SK-N-SH (cell line): ENCODE measurements at regions not wholly inside any gene's neighbourhood (a gene's known extent, or its start where the extent isn't known, plus 50 kb on each side); places are given as distances from the start of the nearest gene placed in this dataset.

Experiments
- CTCF ChIA-PET: fragments of 300-600, 350-600 bp; formaldehyde crosslinking; extraction: SDS; loops from one replicate; lab custom pipeline; 2021; lab: Yijun Ruan, JAX
- POLR2A ChIA-PET: fragments of 350-600 bp; sonication (Branson Sonifier 250); formaldehyde crosslinking; extraction: SDS; loops from one replicate; lab custom pipeline; 2020; ENCODE audit warnings: antibody characterized with exemption, inconsistent platforms; lab: Yijun Ruan, JAX
- DNase-seq: peaks from one replicate; pipeline ENCODE4 v3.0.0; 2012
- H2AFZ ChIP-seq: fragments of 200-600 bp; sonication (generic); 2 replicates; pipeline ENCODE4 v1.8.1; 2016; ENCODE audit warnings: antibody characterized with exemption, mild to moderate bottlenecking, low read depth
- H3F3A ChIP-seq: fragments of 200-600 bp; sonication (generic); replicated peaks from 2 replicates; pipeline ENCODE3; 2016; ENCODE audit warnings: antibody characterized with exemption, mild to moderate bottlenecking; ENCODE audit not compliant: insufficient read depth
- H3K27ac ChIP-seq, 2 experiments: fragments of 200-500 bp in 1 of 2; fragments of 200-600 bp in 1 of 2; sonication (Bioruptor generic) in 1 of 2; sonication (generic), shearing (Covaris generic) in 1 of 2; 2 replicates each; pipeline versions ENCODE4 v1.5.1 to v1.6.1; 2014 to 2016; ENCODE audit warnings: low read depth in 2 of 2, inconsistent platforms in 1 of 2, low read length in 1 of 2, mild to moderate bottlenecking in 1 of 2, mixed read lengths in 1 of 2
- H3K27me3 ChIP-seq: fragments of 200-600 bp; sonication (generic), shearing (Covaris generic); 2 replicates; pipeline ENCODE4 v1.6.1; 2016; ENCODE audit warnings: mixed run types; ENCODE audit not compliant: insufficient read depth
- H3K36me3 ChIP-seq, 2 experiments: fragments of 200-500 bp in 1 of 2; fragments of 200-600 bp in 1 of 2; sonication (Bioruptor generic) in 1 of 2; sonication (generic) in 1 of 2; replicated peaks in 1 of 2; 2 replicates each; pipeline versions ENCODE3 to v1.5.1; 2014 to 2016; ENCODE audit warnings: low read length in 1 of 2, mild to moderate bottlenecking in 1 of 2; ENCODE audit not compliant: insufficient read depth in 2 of 2, control insufficient read depth in 1 of 2
- H3K4me1 ChIP-seq, 2 experiments: fragments of 200-500 bp in 1 of 2; fragments of 200-600 bp in 1 of 2; sonication (Bioruptor generic) in 1 of 2; sonication (generic), shearing (Covaris generic) in 1 of 2; 2 replicates each; pipeline versions ENCODE4 v1.5.1 to v1.6.1; 2014 to 2016; ENCODE audit warnings: low read depth in 1 of 2, low read length in 1 of 2, mixed run types in 1 of 2; ENCODE audit not compliant: insufficient read depth in 2 of 2, control insufficient read depth in 1 of 2
- H3K4me2 ChIP-seq: fragments of 200-600 bp; sonication (generic), shearing (Covaris generic); 2 replicates; pipeline ENCODE4 v1.6.1; 2017; ENCODE audit warnings: mixed run types
- H3K4me3 ChIP-seq, 2 experiments: fragments of 200-500 bp in 1 of 2; fragments of 200-600 bp in 1 of 2; sonication (Bioruptor generic) in 1 of 2; sonication (generic), shearing (Covaris generic) in 1 of 2; 2 replicates each; pipeline versions ENCODE4 v1.5.1 to v1.8.1; 2014 to 2016; ENCODE audit warnings: low read depth in 2 of 2, inconsistent platforms in 1 of 2, low read length in 1 of 2, mild to moderate bottlenecking in 1 of 2, mixed read lengths in 1 of 2, moderate library complexity in 1 of 2
- H3K79me2 ChIP-seq: fragments of 200-600 bp; sonication (generic); 2 replicates; pipeline ENCODE4 v1.8.1; 2017; ENCODE audit warnings: mild to moderate bottlenecking; ENCODE audit not compliant: insufficient read depth
- H3K9ac ChIP-seq: fragments of 200-600 bp; sonication (generic); 2 replicates; pipeline ENCODE4 v1.6.1; 2017; ENCODE audit warnings: mixed run types
- H3K9me2 ChIP-seq: fragments of 200-600 bp; sonication (generic); 2 replicates; pipeline ENCODE4 v1.6.1; 2017; ENCODE audit warnings: mixed run types
- H3K9me3 ChIP-seq: fragments of 200-600 bp; sonication (generic); 2 replicates; pipeline ENCODE4 v1.6.1; 2017; ENCODE audit warnings: mixed run types, mild to moderate bottlenecking, moderate library complexity
- H4K20me1 ChIP-seq: fragments of 200-600 bp; sonication (generic); 2 replicates; pipeline ENCODE4 v1.6.1; 2017; ENCODE audit warnings: mild to moderate bottlenecking, mixed run types; ENCODE audit not compliant: insufficient read depth
- CHD2 ChIP-seq: fragments of 150-350 bp; IDR thresholded peaks from 2 replicates; pipeline ENCODE4 v1.6.1; 2018; ENCODE audit warnings: low read length; ENCODE audit not compliant: partially characterized antibody
- ELF1 ChIP-seq: IDR thresholded peaks from 2 replicates; pipeline ENCODE4 v1.4.0; 2012
- EP300 ChIP-seq, 2 experiments: IDR thresholded peaks; 2 replicates each; pipeline versions ENCODE4 v1.4.0 to v1.6.1; 2012; ENCODE audit warnings: borderline replicate concordance in 1 of 2, low read depth in 1 of 2, low read length in 1 of 2
- FOXM1 ChIP-seq: IDR thresholded peaks from 2 replicates; pipeline ENCODE4 v1.4.0; 2012; ENCODE audit warnings: low read depth, mild to moderate bottlenecking
- GABPA ChIP-seq: IDR thresholded peaks from 2 replicates; pipeline ENCODE4 v1.4.0; 2012; ENCODE audit warnings: low read depth, mild to moderate bottlenecking
- JUND ChIP-seq: IDR thresholded peaks from 2 replicates; pipeline ENCODE4 v1.4.0; 2012
- MXI1 ChIP-seq: IDR thresholded peaks from 2 replicates; pipeline ENCODE4 v1.6.1; 2012; ENCODE audit warnings: mild to moderate bottlenecking, low read depth, low read length, improper control_type of control experiment
- NFIC ChIP-seq: IDR thresholded peaks from 2 replicates; pipeline ENCODE4 v1.4.0; 2012; ENCODE audit warnings: borderline replicate concordance
- NRF1 ChIP-seq: IDR thresholded peaks from 2 replicates; pipeline ENCODE4 v1.6.1; 2012; ENCODE audit warnings: low read depth, mild to moderate bottlenecking, low read length
- RCOR1 ChIP-seq: fragments of 150-350 bp; IDR thresholded peaks from 2 replicates; pipeline ENCODE4 v1.6.1; 2017; ENCODE audit warnings: antibody characterized with exemption, low read length
- RFX5 ChIP-seq: IDR thresholded peaks from 2 replicates; pipeline ENCODE4 v1.6.1; 2012; ENCODE audit warnings: mild to moderate bottlenecking, improper control_type of control experiment, low read length
- SIN3A ChIP-seq: IDR thresholded peaks from 2 replicates; pipeline ENCODE4 v1.6.1; 2012; ENCODE audit warnings: low read depth, mild to moderate bottlenecking, low read length, moderate library complexity, borderline replicate concordance
- TAF1 ChIP-seq: IDR thresholded peaks from 2 replicates; pipeline ENCODE4 v1.6.1; 2012; ENCODE audit warnings: low read depth, mild to moderate bottlenecking, low read length, moderate library complexity, borderline replicate concordance
- TCF12 ChIP-seq: IDR thresholded peaks from 2 replicates; pipeline ENCODE4 v1.4.0; 2012
- YY1 ChIP-seq: IDR thresholded peaks from 2 replicates; pipeline ENCODE4 v1.4.0; 2012; ENCODE audit warnings: low read depth, mild to moderate bottlenecking
- ZBTB33 ChIP-seq: IDR thresholded peaks from 2 replicates; pipeline ENCODE4 v1.4.0; 2012; ENCODE audit warnings: low read depth, borderline replicate concordance
- WGBS: methylation state at CpG from one replicate; pipeline ENCODE4 v1.1.6; 2017; ENCODE audit warnings: low lambda C conversion rate; 5-methylcytosine and 5-hydroxymethylcytosine counted together
- TF ChIP-seq, protein P1 (sequence below): IDR thresholded peaks from 2 replicates; pipeline ENCODE4 v1.4.0; 2012; ENCODE audit warnings: low read depth
- TF ChIP-seq, protein P2 (sequence below): IDR thresholded peaks from 2 replicates; pipeline ENCODE4 v1.4.0; 2012; ENCODE audit warnings: low read depth, borderline replicate concordance
- TF ChIP-seq, protein P3 (sequence below): fragments of 150-350 bp; IDR thresholded peaks from 2 replicates; pipeline ENCODE4 v1.6.1; 2017; ENCODE audit warnings: antibody characterized with exemption, low read length, low read depth, borderline replicate concordance
- TF ChIP-seq, protein P4 (sequence below): fragments of 200-600 bp; sonication (generic); IDR thresholded peaks from 2 replicates; pipeline ENCODE4 v1.6.1; 2017; ENCODE audit warnings: antibody characterized with exemption, mild to moderate bottlenecking, moderate library complexity

DNA sequence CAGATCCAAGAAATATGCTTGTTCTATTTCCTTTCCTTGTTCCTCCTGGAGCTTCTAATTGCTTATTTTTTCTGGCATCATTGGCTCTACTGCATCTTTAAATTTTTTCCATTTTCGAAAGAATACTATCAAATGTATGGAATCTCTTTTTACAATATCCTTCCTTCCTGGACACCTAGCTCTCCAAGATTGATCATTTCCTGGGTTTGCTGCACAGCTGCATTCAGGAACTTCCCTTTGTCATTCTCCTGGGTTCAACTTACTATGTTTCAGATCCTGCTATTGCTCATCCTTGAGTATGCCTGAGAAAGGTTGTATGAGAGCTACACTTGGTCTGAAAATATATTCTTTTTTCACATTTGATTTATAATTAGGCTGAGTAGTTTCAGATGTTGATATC is 73.7 kb upstream of the ERCC6L2 start:
- ChIA-PET POLR2A (no interaction called here), CTCF (interaction anchor here (1.9 kb wide), 1 partner anchor 13 kb away, joined by 6 read pairs; no protein-coding TSS in a partner anchor)
- no peaks in the 10 kb centered on the region for H3K79me2 ChIP-seq
- H3K9ac ChIP-seq: no peak overlapping the region
- H3F3A ChIP-seq: no peaks in the 10 kb centered on the region
- H4K20me1 ChIP-seq: no peaks in the 10 kb centered on the region
- no peaks in the 10 kb centered on the region for H3K27me3 ChIP-seq
- H3K4me3 ChIP-seq: no peak overlapping the region
- DNase-seq: no peak
- no peaks in the 10 kb centered on the region; a peak in 1 of 4 replicates for H3K4me1 ChIP-seq
- TF ChIP-seq NRF1: no peak
- TF ChIP-seq ZBTB33: no peak
- TF ChIP-seq YY1: no peak
- TF ChIP-seq, protein P1, sequence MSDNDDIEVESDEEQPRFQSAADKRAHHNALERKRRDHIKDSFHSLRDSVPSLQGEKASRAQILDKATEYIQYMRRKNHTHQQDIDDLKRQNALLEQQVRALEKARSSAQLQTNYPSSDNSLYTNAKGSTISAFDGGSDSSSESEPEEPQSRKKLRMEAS: no peak
- TF ChIP-seq NFIC: no peak
- no peak for TF ChIP-seq RFX5
- TF ChIP-seq TAF1: no peak
- no peak for TF ChIP-seq MXI1
- TF ChIP-seq, protein P2, sequence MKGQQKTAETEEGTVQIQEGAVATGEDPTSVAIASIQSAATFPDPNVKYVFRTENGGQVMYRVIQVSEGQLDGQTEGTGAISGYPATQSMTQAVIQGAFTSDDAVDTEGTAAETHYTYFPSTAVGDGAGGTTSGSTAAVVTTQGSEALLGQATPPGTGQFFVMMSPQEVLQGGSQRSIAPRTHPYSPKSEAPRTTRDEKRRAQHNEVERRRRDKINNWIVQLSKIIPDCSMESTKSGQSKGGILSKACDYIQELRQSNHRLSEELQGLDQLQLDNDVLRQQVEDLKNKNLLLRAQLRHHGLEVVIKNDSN: no peak
- no peak for TF ChIP-seq FOXM1
- TF ChIP-seq ELF1: no peak
- no peak for TF ChIP-seq RCOR1
- TF ChIP-seq SIN3A: no peak
- no peak for TF ChIP-seq JUND
- no peak for TF ChIP-seq EP300 (IDR thresholded peaks at IDR 0.05; ENCODE audit: borderline replicate concordance in 1 of 2, low read depth in 1 of 2, low read length in 1 of 2)
- TF ChIP-seq TCF12: no peak
- TF ChIP-seq GABPA: no peak
- no peak for TF ChIP-seq CHD2
- TF ChIP-seq, protein P3, sequence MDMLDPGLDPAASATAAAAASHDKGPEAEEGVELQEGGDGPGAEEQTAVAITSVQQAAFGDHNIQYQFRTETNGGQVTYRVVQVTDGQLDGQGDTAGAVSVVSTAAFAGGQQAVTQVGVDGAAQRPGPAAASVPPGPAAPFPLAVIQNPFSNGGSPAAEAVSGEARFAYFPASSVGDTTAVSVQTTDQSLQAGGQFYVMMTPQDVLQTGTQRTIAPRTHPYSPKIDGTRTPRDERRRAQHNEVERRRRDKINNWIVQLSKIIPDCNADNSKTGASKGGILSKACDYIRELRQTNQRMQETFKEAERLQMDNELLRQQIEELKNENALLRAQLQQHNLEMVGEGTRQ: no peak
- TF ChIP-seq, protein P4, sequence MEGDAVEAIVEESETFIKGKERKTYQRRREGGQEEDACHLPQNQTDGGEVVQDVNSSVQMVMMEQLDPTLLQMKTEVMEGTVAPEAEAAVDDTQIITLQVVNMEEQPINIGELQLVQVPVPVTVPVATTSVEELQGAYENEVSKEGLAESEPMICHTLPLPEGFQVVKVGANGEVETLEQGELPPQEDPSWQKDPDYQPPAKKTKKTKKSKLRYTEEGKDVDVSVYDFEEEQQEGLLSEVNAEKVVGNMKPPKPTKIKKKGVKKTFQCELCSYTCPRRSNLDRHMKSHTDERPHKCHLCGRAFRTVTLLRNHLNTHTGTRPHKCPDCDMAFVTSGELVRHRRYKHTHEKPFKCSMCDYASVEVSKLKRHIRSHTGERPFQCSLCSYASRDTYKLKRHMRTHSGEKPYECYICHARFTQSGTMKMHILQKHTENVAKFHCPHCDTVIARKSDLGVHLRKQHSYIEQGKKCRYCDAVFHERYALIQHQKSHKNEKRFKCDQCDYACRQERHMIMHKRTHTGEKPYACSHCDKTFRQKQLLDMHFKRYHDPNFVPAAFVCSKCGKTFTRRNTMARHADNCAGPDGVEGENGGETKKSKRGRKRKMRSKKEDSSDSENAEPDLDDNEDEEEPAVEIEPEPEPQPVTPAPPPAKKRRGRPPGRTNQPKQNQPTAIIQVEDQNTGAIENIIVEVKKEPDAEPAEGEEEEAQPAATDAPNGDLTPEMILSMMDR: no peak
- no peaks in the 10 kb centered on the region for H3K36me3 ChIP-seq
- H3K4me2 ChIP-seq: no peak overlapping the region
- no peaks in the 10 kb centered on the region for H3K9me3 ChIP-seq
- no peak overlapping the region for H3K27ac ChIP-seq
- no peaks in the 10 kb centered on the region for H3K9me2 ChIP-seq
- 56% methylated on average over 1 of the region's 1 CpG for WGBS
- H2AFZ ChIP-seq: no peak overlapping the region
